NOMO-1 treated with dmso at 0.1 percent for 144 hours (cell line): ENCODE measurements at regions not wholly inside any gene's neighbourhood (a gene's known extent, or its start where the extent isn't known, plus 50 kb on each side); places are given as distances from the start of the nearest gene placed in this dataset.

Source experiments
- DNase-seq: peaks from one replicate; lab custom pipeline; 2025; ENCODE audit not compliant: unreplicated experiment; lab: John Stamatoyannopoulos, UW

DNA sequence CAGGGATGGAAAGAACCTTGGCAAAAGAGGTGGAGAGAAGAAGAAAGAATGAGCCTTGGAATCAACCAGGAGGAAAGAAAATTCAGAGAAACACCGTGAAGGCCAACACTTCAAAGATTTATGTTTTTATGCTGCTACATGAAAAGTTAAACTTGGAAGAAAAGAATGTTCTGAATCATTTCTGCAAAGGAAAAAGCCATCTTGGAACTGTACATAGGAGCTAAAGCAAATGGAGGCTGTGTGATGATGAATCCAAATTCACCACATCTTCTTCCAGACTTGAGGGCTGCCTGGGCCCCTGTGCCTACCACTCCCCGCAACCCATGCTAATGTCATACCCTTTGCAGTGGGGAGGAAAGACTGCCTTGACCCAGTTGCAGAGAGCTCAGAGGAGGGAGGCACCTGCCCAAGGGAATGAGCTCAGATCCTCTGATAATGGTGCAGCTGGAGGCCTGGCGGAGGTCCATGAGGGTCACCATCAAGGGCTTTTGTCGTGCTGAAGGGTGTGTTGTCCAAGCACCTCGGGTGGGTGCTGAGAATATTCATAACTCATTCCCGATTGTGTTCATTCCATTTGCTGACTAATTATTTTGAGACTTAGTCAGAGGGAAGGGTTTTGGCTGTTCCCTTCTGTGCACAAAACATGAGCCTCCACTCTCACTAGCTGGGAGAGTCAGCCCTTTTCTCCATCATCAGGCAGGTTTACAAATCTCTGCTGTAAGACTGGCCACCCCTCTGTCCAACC, 245.8 kb upstream of the JAG1 start:
- no peak for DNase-seq

DNA sequence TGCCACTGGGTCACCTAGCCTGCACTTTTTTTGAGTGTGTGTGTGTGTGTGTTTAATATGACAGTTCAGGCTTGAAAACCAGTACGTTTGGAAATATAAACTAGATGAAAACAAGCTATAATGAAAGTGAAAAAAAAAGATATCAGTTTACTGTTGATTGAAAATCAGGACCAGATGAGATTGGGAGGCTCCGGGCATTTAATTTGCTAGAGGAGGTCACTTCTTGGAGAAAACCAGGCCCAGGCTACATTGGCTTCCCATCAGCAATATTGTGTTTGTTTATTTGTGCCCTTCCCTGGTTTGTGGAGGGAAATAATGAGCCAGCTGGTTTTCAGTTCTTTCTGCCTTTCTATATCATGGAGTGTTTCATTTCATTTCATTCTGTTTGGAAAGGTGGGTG, 246.6 kb upstream of the JAG1 start:
- DNase-seq, result no peak

DNA sequence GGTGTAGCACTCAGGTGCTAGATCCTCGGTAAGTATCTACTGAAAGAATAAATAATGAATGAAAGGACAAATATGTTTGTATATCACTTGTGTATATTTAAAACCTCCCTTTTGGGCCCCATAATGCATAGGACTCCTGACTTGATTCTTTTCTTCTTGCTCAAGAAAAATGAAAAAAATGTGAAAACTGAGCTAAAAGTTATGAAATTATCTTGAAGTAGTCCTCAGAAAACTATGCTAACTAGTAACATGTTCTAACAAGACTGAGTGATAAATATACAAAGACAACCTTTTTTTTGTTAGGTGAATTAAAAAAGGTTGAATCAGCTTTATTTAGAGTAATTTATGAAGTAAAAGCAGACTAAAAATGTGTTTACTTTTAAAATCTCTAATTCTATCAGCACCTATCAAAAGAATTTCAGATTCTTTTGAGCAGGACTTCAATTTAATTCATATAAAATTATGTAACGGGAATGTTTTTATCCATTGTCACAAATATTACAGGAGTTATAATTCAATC, 247.8 kb upstream of the JAG1 start:
- DNase-seq, result no peak

DNA sequence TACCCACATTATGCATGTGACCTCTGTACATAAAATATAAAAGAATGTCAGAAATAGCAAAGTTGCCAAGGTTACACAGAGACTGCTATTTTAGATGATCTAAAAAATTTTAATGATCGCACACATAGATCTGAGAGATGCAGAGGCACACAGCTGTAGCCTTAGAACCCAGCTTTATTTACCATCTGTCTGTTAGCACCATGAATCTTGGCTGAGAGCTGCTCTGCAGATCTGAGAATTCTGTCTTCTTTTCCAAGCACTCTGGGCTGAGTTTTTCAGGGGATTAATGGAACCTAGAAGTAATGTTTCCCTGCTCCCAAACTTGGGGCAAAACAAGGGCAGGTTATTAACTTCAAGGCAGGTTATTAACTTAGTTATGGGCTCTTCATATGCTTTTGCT, 248.7 kb upstream of the JAG1 start:
- DNase-seq, result no peak

DNA sequence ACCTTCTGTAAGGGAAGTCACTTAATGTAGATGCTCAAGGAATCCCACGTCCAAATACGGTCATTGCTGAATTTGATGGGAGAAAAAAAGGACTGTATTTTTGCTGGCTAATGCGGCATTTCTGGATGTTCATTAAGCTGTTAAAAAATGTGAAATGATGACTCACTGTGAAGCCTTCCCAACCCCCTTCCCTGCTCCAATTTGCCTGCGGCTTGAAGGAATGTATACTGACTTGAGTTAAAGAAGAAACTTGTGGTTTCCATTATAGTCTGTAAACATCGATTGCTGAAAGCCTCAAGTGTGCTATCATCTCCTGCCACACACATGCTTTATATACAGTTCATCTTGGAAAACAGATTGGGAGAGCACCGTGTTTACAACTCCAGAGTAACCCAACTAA, 249.1 kb upstream of the JAG1 start:
- no peak for DNase-seq

DNA sequence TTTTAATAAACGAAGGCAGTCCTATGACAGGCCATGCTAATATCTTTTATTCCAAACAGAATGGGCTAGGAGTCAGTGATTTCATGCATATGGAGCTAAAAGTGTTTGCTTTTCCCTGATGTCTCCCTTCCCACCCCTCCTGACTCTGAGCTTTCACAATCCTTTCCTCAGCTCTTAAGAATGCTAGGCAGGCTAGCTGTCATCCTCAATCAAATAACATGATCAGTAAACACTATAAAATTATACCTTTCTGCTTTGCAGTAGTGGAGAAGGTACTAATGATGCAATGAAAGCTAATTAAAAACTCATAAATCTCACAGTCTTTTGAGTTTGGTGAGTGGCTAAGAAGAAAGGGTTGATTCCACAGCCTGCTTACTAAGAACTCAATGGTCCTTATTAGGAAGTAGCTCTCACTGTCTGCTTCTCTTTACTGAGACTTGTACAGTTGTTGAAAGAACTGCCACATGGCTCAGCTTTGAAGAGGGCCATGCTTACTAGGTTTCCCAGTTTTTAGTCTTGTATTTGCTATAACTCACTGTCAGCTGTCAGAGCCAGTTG, 250.9 kb upstream of the JAG1 start:
- no peak for DNase-seq

DNA sequence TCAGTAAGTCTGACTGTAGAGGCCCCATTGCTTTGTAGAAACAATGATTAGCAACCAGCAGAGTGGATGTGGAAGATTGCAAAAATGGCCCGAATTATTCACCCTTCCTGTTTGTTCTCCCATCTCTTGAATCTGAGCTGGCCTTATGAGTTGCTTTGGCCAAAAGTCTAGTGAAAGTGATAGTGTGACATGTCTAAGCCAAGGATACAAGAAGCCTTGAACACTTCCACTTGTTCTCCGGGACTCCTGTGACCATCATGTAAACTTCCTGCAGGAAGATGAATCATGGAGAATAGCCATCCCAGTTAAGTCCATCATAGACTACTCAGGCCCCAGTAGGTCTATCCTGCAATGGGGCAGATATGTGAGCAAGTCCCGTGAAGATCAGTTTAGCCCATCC, 252.0 kb upstream of the JAG1 start:
- no peak for DNase-seq

DNA sequence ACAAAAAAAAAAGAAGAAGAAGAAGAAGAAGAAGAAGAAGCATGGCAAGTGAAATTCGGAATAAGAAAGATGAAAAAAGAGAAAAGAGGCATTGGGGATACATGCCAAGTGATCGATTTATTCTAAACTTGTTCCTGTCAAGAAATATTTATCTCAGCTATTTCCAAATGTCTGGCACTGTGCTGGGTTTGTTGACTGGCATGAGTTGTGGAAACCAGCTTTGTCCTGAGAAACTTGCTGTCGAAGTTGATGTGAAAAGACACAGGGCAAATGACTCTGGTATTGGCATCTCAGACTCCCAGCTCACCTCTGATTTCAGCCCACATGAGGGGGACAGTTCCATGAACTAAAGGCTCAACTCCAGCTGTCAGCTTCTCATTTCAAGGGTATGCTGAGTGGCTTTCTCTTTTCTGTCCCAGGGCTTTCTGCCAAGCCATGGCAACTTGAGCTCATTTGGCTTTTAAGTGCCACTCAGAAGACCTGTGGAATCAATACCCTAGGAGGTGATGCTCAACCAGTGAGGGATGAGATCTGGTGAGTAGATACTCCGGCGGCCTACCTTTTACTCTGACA, 253.3 kb upstream of the JAG1 start:
- no peak for DNase-seq

DNA sequence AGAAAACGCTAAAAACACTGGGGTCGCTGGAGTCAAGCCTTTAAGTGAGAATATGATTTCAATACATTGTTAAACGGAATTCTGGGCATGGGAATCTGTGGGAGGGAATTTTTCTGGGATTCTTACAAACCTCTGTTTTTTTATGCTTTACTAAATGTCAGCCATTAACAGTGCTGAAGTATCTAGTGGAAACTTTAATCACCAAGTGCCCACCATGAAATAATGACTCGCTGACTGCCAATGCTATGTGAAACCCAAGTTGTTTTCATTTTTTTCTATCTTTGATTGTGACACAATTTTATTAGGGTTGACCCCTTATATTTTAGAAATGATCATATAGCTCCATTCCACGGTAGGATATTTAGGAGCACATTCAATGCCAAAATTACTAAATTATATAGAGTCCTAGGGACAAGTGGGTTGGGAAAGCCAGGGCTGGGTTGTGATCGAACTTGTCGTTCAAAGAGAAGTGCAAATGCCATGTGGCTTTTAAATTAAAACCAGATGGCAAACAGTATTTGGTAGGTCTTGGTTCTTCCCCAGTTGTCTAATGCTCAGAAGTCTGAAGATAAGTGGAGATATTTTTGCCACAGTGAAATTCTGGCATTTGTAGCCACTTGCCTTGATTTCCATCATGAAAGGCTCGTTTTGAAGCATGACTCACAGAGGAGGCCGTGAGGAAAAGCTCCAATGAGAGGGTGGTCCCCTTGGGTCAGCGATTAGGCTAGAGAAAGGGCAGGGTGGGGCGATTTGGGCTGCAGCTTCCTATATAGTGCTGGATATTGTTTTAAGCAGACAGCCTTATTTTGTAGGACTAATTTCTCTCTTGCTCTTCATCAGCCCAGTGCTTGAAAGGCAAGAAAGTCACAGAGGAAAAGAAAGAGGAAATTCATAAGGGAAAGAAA, 254.4 kb upstream of the JAG1 start:
- DNase-seq, result no peak

DNA sequence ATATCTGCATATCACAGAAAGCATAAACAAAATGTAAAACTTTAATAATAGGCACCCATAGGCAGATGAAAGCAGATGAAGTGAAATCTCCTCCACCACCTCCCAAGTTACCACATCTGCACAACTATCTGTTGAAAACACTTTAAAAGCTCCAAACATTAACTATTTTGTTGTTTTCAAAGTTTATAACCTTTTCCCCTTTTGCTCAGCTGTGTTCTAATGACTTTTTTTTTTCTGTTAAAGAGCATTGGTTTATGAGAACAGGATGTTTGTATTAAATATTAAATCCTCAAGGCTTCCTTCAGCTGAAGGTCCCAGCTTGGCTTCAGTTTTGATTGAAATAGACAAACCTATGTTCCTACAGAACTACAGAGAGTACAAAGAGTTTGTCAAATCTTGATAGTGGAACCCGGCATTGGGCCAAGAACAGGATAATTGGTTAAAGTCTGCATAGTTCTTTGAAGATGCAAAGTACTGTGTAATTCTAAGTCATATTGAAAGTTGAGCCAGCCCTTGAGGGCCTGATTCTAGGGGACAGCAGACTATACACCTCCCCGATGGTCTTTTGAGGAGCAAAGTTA, 255.1 kb upstream of the JAG1 start:
- DNase-seq, result no peak

DNA sequence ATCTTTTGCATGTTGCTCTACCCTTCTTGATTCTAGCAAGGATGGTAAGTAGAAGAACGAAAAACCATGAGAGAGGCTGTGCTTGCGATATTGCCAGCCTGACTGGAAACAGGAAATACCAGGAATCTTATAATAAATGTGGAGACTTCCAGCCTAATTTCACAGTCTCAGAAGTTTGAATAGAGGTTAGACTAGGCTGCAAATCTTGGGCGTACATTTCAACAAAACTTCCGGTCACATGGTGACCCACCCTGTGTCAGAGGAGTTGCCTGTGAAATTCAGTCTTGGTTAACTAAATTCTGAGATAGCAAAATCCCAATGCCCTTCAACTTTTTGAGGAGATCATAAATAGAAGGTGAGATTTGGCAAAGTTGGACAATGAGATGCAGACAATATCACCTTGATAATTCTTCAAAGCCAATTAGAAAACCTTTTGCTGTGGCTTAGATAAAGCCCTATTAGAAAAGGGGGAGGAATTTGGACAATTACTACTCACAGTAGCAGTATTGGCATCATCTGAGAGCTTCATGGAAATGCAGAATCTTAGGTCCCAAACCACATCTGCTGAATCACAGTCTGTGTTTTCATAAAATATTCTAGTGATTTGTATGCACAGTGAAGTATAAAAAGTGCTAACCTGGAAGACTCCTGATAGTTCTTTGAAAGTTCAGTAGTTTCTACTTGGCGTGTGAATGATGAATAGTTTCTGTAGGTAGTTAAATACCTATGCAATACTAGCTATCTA, 262.0 kb upstream of the JAG1 start:
- no peak for DNase-seq

DNA sequence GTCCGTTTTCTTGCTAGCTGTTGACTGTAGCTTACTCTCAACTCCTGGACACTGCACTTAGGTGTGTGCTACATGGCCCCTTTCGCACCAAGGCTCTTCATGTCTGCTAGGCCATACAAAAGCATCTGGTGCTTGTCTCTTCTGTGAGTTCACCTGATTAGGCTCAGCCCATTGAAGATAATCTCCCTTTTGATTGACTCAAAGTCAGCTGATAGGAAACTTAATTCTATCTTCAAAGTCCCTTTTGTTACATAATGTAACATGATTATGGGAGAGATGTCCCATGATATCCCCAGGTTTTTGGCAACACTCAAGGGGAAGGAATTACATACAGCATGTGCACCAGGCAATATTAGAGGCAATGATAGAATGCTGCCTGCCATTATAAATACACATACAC, 263.0 kb upstream of the JAG1 start:
- no peak for DNase-seq

DNA sequence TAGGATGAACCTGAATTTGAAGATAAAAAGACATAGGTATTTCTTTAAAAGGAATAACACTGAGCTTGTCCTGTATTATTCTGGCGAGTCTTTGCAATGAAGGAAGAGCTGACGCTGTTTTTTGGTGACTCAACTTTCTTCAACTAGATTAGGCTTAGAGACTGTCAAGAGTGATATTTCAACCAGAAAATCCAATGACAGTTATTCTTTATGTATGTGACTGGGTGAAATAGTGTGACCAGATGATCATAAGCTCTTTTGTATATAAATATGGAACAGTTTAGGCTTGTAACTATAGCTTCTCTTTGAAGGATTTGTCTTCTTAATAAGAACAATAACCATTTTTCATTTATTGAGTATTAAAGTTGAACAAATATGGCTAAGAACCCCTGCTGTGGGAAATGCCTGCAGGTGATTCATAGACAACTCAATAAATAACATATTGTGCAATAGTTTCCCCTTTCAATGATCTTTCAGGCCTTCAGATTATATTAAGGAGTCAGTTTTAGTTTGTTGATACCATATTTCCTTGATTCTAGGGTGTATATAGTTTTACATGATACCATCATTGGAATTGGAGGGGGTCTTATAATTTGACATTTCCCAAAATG, 265.6 kb upstream of the JAG1 start:
- no peak for DNase-seq

DNA sequence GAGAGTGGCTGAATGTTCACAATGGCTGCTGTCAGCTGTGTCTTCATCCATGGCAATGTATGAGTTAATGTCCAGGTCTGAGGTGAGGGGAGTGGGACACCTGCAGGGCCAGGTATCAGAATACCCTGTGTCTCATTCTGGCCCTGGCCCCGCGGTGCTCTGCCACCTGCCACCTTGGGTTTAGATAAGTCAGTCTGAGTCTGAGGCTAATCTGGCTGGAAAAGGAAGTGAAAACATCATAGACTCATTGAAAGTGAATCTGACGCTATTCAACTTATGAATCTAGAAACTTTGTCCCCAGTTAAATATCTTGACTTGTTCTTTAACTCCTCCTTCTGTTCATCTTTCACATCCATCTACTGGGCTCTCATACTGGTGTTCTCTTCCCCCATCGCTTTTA, 267.1 kb upstream of the JAG1 start:
- DNase-seq, result no peak

DNA sequence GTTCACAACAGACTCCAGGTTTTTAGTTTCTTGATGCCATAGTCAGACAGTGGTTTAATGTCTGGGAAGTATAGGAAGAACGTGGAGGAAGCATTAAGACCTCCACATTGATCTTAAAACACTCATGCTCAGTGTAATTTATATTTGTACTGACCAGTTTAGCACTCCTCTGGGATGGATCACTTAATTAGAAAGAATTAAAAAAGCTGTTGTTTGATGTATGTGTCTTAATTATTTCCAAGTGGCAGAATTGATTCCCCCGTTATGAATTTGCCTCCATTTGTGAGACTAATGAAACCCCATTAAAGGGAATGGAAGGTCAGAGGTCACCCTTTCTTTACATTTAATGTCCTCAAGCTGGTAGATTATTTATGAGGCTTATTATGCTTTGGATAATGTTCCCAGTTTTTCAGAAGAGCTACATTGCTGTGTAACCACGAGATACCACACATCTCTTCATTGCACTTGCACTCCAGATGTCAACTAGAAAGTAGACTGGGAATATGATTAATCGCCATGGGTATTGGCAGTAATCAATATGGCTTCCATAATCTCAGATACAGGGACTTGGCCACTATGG, 270.0 kb upstream of the JAG1 start:
- DNase-seq, result no peak

DNA sequence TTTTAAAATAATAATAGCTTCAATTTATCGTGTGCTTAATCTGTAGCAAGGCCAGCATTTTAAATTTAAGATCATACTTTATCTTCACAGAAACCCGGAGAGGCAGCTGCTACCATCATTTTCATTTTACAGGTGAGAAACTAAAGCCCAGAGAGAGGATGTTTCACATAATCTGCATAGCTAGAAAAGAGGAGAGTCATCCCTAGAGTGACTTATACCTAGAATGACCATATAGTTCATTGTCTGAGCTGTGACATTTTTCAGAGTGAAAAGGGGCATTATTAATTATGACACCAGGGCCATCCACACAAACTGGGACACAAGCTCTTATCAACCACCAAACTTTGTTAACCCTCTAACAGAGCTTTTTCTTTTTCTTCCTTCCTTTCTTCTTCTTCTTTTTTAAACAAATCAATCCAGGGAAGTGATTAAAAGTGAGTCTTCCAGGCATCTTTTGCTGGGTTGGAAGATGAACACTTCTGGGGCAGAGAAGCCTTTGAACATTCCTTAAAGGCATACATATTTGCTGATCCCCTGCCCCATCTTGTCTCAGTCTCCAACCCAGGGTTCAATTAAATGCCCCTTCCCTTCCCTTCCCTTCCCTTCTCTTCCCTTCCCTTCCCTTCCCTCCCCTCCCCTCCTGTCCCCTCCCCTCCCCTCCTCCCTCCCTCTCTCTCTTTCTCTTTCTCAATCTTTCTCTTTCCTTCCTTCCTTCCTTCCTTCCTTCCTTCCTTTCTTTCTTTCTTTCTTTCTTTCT, 272.5 kb upstream of the JAG1 start:
- DNase-seq, result no peak

DNA sequence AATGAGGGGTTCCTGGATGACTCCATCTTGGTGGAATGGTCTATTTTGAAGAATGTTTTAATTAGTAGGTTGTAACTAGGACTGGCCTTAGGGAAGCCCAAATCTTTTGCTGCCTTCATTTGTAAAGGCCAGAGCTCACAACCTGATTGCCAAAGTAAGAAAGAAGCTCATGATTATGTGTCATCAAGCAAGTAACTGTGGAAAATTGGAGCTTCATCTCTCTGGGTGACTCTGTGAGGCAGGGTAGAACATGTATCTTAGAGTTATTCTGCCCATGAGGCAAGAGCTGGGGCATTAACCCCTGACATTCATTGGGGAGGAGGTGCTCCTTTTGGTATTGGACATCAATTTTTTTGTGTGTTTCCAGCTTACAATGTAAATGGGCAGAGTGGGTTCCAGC, 273.9 kb upstream of the JAG1 start:
- DNase-seq, result no peak

DNA sequence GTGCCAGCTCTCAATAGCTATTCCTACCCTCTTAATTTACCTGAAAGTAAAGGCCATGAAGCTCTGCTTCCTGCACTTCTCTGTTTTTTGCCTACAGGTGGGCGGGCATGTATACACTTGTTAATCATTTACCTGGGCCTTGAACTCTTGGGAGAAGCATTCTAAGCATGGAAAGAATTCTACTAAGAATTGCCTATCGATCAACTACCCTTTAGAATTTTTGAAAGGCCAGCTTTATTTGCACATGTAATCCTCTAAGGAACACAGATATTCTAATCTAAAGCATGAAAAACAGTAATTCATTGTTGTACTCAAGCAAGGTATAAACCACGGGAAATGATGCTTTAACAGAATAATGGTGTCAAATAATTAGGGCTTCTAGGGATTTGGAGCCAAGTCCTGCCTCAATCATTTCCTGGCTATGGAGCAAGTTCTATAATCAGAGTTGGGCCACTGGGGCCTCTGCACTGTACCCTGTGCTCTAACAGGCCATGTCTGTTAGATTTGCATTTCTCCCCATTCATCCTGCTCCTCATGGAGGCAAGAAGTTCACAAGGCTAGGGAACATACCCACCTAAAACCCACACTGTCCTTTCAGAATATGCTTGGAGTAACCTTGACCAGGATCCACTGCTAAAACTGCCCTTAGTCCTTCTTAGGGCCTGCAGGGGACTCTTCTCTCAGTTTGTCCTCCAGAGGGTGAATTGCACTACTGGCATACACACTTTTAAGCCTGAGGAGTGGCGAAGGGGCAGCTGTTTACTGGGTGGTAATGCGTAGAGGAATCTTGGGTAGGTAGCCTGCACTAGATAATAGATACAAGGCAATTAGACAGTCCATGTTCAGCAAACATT, 276.4 kb upstream of the JAG1 start:
- DNase-seq, result no peak
